ENCODE measurements at regions not wholly inside any gene's neighbourhood (a gene's known extent, or its start where the extent isn't known, plus 50 kb on each side); places are given as distances from the start of the nearest gene placed in this dataset.

DNA sequence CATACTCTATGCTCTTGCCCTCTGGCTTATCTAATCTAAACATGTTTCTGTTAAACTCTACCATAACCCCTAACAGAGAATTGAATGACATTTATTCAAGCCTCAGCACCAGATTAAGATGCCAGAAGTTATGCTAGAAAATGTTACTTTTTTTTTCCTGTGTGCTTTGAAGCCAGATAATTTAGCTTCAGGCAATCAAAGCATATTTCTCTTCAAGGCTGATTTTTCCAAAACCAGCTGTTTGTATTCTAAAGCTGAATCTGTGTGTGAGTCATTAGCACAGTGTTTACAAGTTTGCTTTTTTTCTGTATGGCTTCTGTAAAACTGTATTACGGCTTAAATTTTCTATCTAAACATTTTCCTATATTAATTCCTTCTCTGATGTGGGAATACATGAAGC, 326.1 kb downstream of the FSCB start:
- Histone ChIP-seq H3K27me3 (replicated peaks; ENCODE audit: insufficient read depth) (no peaks in the 10 kb centered on the region), H3K36me3 (no peaks in the 10 kb centered on the region), H3K4me3 (no peak overlapping the region), H3K9me3 (no peaks in the 10 kb centered on the region), H3K4me1 (ENCODE audit: control insufficient read depth in 1 of 2, low read depth in 2 of 2) (no peaks in the 10 kb centered on the region), H3K27ac (no peak overlapping the region)
- no peak for ATAC-seq (ENCODE audit: insufficient number of reproducible peaks, low FRiP score, low read depth)
- no peak for DNase-seq (ENCODE audit: low spot score)
- TF ChIP-seq, protein P1, sequence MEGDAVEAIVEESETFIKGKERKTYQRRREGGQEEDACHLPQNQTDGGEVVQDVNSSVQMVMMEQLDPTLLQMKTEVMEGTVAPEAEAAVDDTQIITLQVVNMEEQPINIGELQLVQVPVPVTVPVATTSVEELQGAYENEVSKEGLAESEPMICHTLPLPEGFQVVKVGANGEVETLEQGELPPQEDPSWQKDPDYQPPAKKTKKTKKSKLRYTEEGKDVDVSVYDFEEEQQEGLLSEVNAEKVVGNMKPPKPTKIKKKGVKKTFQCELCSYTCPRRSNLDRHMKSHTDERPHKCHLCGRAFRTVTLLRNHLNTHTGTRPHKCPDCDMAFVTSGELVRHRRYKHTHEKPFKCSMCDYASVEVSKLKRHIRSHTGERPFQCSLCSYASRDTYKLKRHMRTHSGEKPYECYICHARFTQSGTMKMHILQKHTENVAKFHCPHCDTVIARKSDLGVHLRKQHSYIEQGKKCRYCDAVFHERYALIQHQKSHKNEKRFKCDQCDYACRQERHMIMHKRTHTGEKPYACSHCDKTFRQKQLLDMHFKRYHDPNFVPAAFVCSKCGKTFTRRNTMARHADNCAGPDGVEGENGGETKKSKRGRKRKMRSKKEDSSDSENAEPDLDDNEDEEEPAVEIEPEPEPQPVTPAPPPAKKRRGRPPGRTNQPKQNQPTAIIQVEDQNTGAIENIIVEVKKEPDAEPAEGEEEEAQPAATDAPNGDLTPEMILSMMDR (IDR thresholded peaks at IDR 0.05) = no peak

DNA sequence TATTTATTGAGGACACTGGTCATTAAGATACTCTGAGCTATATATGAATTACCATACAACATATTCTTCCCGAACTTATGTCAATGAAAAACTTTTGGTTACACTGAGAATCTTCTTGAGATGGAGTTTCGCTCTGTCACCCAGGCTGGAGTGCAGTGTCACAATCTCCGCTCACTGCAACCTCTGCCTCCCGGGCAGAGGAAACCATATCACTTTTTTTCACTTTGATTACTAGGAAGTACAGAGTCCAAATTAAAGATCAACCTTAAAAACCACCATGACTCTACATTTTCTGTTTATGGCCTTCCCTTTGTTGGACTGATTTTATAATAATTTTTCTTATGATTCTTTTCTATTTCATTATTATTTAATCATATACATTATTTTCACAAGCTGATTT, 336.5 kb downstream of the FSCB start:
- H3K36me3 ChIP-seq = no peaks in the 10 kb centered on the region
- DNase-seq (ENCODE audit: low spot score) = no peak
- no peak for ATAC-seq (ENCODE audit: insufficient number of reproducible peaks, low FRiP score, low read depth)
- no peaks in the 10 kb centered on the region for H3K27me3 ChIP-seq (replicated peaks; ENCODE audit: insufficient read depth)
- H3K27ac ChIP-seq = no peak overlapping the region
- no peaks in the 10 kb centered on the region for H3K9me3 ChIP-seq
- H3K4me3 ChIP-seq = no peak overlapping the region
- TF ChIP-seq, protein P1 (IDR thresholded peaks at IDR 0.05) = no peak
- no peaks in the 10 kb centered on the region for H3K4me1 ChIP-seq (ENCODE audit: control insufficient read depth in 1 of 2, low read depth in 2 of 2)

DNA sequence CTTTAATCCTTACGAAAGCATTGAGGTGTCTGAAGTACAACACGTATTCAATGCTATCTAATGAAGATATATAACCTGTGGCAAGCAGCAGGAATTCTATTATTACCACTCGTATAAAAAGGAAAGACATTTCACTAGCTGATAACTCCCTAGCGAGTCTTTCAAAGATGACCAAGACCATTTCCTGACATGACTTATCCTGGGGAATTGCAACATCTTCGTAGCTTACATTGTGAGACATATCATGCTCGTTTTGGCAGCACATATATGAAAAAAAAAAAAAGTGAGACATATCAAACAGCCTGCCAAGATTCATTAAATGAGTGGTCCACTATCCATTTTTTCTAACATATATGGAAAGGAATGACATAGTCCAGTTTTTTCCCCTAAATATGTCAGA, 337.0 kb downstream of the FSCB start:
- Histone ChIP-seq H3K9me3 (no peaks in the 10 kb centered on the region), H3K27me3 (replicated peaks; ENCODE audit: insufficient read depth) (no peaks in the 10 kb centered on the region), H3K4me1 (ENCODE audit: control insufficient read depth in 1 of 2, low read depth in 2 of 2) (no peaks in the 10 kb centered on the region), H3K4me3 (no peak overlapping the region), H3K36me3 (no peaks in the 10 kb centered on the region), H3K27ac (no peak overlapping the region)
- DNase-seq (ENCODE audit: low spot score) (no peak), ATAC-seq (ENCODE audit: insufficient number of reproducible peaks, low FRiP score, low read depth) (no peak)
- TF ChIP-seq, protein P1 (IDR thresholded peaks at IDR 0.05) = no peak

DNA sequence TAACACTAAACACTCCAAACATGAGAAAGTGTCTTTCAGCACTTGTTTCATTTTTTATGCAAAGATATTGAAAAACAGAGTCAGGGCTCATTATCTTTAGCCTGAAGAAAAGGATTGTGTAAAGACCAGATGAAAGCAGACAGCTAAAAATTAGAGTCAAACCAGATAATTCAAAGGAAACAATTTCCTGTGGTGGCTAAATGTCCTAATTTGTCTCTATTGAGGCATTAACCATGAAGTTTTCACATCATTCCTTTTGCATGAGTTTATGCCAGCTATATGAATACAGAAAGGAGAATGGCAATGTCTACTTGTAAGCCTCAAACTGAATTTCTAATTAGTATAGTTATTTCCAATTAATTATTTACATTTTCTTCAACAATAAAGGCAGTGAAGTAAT, 338.5 kb downstream of the FSCB start:
- Histone ChIP-seq H3K9me3 (no peaks in the 10 kb centered on the region), H3K27me3 (replicated peaks; ENCODE audit: insufficient read depth) (no peaks in the 10 kb centered on the region), H3K4me1 (ENCODE audit: control insufficient read depth in 1 of 2, low read depth in 2 of 2) (no peaks in the 10 kb centered on the region), H3K36me3 (no peaks in the 10 kb centered on the region), H3K4me3 (no peak overlapping the region), H3K27ac (no peak overlapping the region)
- DNase-seq (ENCODE audit: low spot score) (no peak), ATAC-seq (ENCODE audit: insufficient number of reproducible peaks, low FRiP score, low read depth) (no peak)
- TF ChIP-seq, protein P1 (IDR thresholded peaks at IDR 0.05) = no peak

DNA sequence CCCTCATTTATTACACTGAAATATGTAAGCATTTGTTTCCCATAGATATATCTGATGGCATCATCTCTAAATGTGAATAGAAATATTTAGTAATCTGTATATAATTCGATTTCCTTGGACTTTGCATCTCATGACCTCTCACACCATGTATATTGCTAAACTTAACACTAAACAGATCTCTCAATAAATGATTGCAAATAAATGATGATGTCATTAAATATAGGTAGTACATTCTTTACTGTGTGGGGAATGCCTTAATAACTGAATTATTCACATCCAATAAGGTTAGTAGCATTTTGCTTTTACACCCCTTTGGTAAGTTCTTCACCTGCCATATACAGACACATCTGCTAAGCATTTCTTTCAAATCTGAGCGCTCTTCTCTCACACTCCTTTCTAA, 340.5 kb downstream of the FSCB start:
- no peaks in the 10 kb centered on the region for H3K4me1 ChIP-seq (ENCODE audit: control insufficient read depth in 1 of 2, low read depth in 2 of 2)
- H3K9me3 ChIP-seq = no peaks in the 10 kb centered on the region
- ATAC-seq (ENCODE audit: insufficient number of reproducible peaks, low FRiP score, low read depth) (no peak), DNase-seq (ENCODE audit: low spot score) (no peak)
- no peak overlapping the region for H3K27ac ChIP-seq
- TF ChIP-seq, protein P1 (IDR thresholded peaks at IDR 0.05) = no peak
- no peaks in the 10 kb centered on the region for H3K27me3 ChIP-seq (replicated peaks; ENCODE audit: insufficient read depth)
- no peak overlapping the region for H3K4me3 ChIP-seq
- no peaks in the 10 kb centered on the region for H3K36me3 ChIP-seq

All from thoracic aorta (tissue), 2 donors.